ENCODE measurements at regions not wholly inside any gene's neighbourhood (a gene's known extent, or its start where the extent isn't known, plus 50 kb on each side); places are given as distances from the start of the nearest gene placed in this dataset.

- DNase-seq: no peak
These were observed 84.6 kb upstream of the PACRGL start for GRCh38 chr4:20615486-20616260.

- no peak for DNase-seq
These were observed 83.9 kb upstream of the PACRGL start for GRCh38 chr4:20616313-20616712.

- DNase-seq: no peak
These were observed 83.4 kb upstream of the PACRGL start for GRCh38 chr4:20616848-20617247.

GRCh38 chr4:20617678-20618396 lies 82.4 kb upstream of the PACRGL start:
- no peak for DNase-seq

- no peak for DNase-seq
These were observed 81.5 kb upstream of the PACRGL start for GRCh38 chr4:20618731-20619130.

- no peak for DNase-seq
These were observed 78.8 kb upstream of the PACRGL start for GRCh38 chr4:20621476-20621875.

- DNase-seq: no peak
These were observed 77.6 kb upstream of the PACRGL start for GRCh38 chr4:20622701-20623100.

- no peak for DNase-seq
These were observed 76.3 kb upstream of the PACRGL start for GRCh38 chr4:20623939-20624338.

GRCh38 chr4:20624793-20625374 lies 75.4 kb upstream of the PACRGL start:
- no peak for DNase-seq

- DNase-seq: no peak
These were observed 74.8 kb upstream of the PACRGL start for GRCh38 chr4:20625426-20625825.

- no peak for DNase-seq
These were observed 73.8 kb upstream of the PACRGL start for GRCh38 chr4:20626326-20627005.

GRCh38 chr4:20627866-20628265 lies 72.4 kb upstream of the PACRGL start:
- no peak for DNase-seq

- DNase-seq: no peak
These were observed 70.8 kb upstream of the PACRGL start for GRCh38 chr4:20629186-20630106.

- peak; percentile 31 for DNase-seq
These were observed 61.4 kb upstream of the PACRGL start for GRCh38 chr4:20638825-20639224.

GRCh38 chr4:20639346-20639745 lies 60.9 kb upstream of the PACRGL start:
- DNase-seq: peak; percentile 68

- no peak for DNase-seq
These were observed 59.3 kb upstream of the PACRGL start for GRCh38 chr4:20640989-20641388.

- DNase-seq: no peak
These were observed 58.3 kb upstream of the PACRGL start for GRCh38 chr4:20641976-20642375.

GRCh38 chr4:20643631-20644030 lies 56.6 kb upstream of the PACRGL start:
- DNase-seq: no peak

GRCh38 chr4:20645236-20645635 lies 55.0 kb upstream of the PACRGL start:
- DNase-seq: no peak

- no peak for DNase-seq
These were observed 54.0 kb upstream of the PACRGL start for GRCh38 chr4:20646287-20646686.
